ENCODE measurements at regions not wholly inside any gene's neighbourhood (a gene's known extent, or its start where the extent isn't known, plus 50 kb on each side); places are given as distances from the start of the nearest gene placed in this dataset.

DNA sequence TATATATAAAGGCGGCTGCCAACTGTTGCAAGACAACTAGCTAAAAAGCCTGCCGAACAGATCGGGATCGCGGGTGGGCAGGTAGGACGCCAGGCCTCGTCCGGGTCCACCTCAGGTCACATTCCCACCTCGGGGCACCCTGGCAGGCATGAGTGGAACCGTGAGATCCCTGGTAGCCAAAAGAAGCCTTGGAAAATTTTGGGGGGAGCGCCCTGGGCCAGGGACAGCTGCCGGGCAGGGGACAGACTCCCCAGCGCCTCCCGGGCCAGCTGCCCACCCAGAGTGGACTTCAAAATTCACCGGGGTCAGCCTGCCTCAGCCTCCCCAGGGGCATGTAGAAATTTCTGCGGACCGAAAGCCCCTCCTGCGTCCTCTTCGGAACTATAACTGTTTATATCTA is 760.9 kb downstream of the KCNJ18 start:
- DNase-seq: no peak

DNA sequence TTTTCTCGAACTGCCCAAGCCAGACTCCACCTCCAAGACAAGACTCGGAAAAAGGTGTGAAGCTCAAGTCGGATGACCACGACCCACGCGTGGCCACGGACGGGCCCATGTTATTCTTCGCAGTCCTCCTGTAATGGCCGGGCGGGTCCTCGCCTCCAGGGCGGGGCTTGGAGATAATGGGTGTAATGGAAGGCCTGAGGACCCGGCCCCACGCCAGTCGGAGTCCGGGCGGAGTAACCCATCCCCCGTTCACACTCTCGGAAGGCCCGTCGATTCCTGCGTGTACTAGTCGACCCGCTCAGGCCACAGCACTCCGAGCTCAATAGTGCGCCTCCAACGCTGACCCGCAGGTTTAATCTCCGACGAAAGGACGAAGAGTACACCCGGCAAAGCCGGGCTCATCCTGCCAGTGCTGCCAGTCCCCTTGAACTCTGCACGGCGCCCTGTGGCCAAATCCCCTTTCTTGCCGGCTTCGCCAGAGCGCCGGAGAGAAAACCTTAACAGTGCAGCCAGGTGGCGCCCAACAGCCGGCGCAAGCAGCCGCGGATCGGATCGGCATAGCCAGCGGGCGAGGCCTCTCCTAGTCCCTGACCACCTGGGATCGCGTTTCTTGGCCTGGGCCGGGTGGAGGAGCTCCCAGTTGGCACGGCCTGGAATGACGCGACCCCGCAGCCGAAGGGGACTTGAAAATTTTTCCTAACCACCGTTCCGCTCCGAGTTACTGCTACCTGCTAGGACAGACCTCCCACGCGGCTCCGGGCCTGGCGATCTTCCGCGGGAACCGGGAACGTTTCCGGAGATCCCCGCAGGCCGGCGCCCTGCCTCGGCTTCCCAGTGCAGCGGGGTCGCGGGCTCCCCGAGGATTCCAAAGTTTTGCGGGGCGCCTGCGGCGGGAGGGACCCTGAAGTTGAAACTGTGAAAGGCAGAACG is 762.0 kb downstream of the KCNJ18 start:
- DNase-seq: no peak

DNA sequence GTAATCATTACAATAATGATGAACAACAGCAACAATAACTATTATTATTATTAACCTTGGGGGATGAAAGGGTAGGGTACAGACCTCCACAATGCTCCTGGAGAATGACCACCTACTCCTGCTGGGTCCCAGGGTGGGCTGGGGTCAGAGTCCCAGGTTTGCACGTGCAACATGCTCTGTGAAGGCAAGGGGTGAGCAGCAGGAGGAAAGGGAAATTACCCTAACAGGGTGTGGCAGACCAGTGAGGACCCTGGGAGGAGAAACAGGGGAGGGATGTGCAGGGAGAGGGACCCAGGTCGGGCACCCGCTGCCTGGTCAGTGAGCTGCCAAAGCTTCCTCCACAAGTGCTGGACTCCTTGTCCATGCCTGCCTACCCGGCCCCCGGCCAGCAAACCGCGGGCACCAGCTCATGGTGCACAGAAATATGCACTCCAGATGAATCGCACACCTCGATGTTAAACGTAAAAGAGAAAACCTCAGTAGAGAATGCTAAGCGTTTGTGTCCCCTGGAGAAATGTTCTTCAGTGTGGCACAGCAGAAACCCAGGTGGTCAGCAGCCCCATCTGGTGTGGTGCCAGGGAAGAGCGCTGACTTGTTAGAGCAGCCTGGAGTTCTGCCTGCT is 767.1 kb downstream of the KCNJ18 start:
- no peak for DNase-seq

DNA sequence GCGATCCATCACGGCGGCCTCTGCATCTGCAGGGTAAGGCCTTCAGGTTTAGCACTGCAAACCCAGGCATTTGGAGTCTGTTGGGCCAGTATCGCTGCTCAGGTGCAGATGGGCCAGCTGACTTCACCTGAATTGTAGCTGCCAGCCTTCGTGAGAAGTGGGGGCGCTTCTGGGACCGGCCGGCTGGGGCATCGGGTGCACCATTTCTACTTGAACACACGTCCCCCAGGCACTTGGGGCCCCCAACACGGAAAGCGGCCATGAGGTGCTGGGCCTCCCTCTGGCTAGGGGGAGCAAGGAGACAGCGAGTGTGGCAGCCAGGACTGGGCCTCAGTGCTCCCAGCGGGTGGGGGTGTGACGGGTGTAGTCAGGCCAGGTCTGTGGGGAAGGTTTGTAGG is 767.6 kb downstream of the KCNJ18 start:
- no peak for DNase-seq

DNA sequence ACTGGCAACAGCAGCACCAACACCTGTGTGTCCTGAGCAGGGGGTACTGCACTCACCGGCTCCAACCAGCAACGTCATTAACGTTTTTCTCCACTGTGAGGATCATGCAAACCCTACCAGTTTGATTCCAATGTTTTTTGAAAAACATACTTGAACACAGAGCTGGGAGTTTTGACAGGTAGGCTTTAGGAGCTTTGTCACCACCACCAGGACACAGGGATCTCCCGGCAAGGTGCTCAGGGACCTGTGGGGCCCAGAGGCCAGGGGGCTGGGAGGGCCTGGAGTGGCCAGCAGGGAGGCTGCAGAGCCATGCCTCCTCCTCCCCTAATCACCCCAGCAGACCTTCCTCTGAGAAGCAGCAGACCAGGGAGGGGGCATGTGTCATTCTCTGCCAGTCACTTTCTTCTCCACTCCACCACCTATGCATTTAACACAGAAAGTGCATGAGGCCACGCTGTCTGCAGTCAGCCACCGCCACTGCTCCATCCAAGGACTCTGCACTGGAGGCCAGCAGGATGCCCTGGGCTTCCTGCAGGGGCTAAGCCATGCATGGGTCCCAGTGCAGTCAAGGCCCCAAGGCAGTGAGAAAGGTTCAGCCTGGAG is 768.2 kb downstream of the KCNJ18 start:
- DNase-seq: no peak

DNA sequence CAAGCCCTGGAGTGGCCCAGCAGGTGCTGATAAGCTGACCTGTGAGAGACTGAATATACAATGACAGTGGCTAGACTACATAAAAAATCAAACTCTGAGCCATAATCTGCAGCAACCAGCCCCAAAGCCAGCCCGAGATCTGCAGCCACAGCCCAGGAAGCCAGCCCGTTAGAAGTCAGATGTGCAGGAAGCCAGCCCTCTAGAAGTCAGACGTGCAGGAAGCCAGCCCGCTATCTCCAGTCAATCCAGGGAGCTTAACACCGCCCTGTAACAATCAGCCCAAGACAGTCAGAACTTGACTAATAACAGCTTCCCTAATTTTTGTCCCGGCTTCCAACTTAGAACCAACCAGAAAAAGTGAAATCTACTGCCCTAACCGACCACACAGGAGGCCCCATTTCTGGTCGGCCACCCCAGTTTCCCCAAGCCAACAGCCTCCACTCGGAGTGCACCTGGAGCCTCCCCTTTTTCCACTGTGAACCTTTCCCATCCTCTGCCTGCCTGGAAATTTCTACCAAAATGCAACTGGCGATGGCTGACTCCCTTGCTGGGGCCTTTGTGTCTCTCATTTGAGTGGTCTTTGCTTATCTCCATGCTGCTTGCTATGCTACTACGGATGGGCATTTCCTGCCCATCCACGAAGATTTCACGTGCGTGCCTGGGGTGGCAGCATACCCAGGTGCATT is 769.3 kb downstream of the KCNJ18 start:
- DNase-seq: no peak

DNA sequence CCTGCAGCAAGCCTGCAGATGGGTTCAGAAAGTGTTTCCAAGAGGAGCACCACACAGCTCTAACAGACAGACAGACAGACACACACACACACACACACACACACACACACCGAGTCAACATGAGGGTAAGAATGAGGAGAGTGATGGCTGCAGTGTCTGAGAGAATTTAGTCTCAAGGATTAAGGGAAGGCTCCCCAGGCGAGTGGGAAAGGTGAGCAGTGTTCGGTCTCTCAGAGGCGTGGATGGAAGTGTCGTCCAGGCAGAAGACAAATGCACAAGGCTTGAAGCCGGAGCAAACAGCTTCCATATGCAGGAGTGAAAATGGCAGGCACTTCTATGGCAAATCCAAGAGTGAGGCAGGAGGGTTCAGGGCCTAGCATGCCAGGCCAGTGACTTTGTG is 770.1 kb downstream of the KCNJ18 start:
- no peak for DNase-seq

DNA sequence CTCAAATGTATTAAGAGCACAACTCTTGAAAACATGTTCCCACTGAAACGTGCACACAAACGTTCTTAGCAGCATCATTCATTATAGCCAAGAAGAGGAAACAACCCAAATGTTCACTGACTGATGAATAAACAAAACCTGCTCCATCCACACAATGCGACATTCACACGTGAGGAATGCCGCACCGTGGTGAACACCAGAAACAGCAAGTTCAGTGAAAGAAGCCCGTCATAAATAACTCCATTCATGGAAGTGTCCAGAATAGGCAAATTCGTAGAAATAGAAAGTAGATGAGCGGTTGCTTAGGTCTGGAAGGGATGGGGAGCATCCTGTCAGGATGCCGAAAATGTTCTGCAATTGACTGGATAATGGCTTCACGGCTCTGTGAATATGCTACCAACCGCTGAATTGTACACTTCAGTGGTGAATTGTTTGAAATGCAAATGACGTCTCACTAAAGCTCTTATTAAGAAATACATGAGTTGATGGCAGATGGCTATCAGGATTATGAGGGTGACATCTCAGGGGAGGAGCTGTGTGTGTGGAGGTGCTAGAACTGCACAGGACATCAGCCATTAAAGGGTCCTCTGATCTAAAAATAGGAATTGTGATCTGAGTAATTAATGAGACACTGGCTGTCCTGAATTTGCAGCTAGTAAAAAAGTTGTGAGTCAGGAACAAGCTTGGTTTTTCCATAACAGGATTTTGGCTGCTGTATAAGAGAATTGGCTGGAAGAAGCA is 771.0 kb downstream of the KCNJ18 start:
- no peak for DNase-seq

DNA sequence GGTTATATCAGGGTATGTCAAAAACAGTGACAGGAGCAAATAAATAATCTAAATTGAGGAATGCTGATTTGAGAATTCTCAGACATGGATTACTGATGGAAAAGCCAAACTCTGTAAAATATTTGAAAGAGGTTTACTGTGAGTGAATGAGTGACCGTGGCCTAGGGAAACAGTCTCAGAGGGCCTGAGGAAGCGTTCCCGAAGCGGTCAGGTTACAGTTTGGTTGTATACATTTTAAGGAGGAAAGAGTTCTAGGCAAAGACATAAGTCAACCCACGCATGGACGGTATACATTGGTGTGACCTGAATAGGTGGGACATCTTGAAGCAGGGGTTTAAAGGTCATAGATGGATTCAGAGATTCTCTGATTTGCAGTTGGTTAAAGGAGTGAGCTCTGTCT is 771.7 kb downstream of the KCNJ18 start:
- DNase-seq: no peak

DNA sequence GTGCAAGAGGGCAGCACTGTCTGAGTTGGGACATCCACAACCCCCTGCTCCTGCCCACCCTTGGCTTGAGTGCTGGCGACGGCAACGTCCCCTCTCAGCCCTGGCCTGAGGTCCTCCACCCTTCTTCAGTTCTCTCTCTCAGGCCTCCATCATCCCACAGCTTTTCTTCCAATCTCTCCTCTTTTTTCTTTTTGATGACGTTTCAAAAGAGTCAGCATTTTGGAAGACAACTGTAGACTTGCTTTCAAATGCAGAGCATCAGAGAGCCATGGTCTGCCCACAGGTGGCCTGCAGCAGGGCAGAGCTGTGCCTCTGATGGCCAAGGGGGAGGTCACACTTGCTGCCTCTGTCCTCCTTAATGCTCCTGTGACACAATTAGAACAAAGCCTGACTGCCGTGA is 775.4 kb downstream of the KCNJ18 start:
- no peak for DNase-seq

DNA sequence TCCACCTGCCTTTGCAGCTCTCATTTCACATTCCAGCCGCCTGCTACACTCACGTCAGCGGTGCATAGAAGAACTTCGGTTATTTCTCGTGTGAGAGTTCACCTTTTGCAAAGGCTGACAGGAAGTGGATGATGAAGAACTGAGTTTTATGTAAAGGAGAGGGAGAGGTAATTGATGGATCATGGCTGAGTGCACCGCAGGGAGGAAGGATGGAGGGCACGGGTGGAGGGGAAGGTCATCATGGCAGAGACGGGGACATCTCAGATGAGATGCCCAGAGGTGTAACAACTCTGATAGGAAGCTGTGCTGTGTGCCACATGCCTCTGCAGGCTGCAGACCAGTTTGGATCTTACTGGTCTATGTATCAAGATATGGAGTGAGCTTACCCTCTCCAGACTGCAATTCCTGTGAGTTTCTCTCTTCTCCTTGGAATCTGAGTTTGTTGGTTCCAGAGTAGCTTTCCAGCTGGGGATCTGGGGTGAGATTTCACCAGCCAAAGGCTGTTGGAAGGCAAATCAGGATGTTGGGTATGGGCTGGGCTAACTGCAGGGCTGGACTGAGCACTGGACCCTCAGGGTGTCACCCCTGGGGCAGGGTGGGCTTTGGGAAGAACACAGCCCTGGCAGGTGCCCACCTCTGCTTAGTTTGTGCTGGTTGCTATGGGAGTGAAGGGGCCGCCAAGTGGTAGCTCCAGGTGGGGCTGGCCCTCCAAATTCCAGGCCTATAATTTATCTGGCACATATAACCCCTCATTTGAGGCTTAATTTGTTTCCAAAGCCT is 777.0 kb downstream of the KCNJ18 start:
- DNase-seq: no peak

DNA sequence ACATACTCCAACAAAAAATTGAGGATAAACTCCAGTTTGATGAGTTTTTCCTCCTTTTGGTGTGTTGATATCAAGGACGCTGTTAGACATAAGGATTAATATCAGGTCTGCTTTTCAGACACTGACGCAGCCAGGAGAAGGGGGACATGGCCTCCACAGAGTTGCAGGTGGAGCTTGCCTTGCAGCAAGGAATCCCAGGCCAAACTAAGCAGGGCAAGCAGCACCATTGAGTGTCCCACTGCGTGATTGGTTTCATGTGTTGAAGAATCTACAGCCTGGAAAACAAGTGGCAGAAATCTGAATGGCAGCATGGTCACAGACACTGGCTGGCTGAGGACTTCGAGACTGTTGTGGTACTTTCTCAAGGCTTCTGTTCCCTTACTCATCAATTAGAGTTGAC is 777.6 kb downstream of the KCNJ18 start:
- DNase-seq: no peak

DNA sequence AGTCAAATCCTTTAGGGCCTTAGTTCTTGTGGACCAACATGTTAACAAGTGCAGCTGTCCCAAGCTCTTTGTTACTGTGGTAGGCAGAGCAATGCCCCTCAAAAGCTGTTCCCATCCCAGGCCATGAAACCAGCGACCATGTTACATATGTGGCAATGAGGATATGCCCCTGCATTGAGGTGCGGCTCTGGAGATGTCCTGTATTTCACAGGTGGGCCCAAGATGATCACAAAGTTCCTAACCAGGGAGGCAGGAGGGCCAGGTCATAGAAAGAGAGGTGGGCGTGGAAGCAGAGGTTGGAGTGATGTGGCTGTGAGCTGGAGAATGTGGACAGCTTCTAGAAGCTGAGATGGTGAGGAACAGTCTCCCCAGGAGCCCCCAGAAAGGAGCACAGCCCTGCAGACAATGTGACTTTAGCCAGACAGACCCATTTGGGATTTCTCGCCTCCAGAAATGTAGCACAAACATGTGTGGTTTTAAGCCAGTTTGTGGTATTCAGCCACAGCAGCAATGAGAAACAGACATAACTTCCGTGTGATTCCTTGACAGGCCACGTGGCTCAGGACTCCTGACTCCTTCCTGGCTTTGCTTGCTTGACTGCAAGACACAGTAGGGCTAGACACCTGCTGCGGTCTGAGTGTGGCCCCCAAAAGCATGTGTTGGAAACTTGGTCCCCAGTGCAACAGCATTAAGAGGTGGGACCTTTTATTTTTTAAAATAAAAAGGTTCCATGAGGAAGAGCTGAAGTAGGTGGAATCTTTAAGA is 778.3 kb downstream of the KCNJ18 start:
- no peak for DNase-seq

DNA sequence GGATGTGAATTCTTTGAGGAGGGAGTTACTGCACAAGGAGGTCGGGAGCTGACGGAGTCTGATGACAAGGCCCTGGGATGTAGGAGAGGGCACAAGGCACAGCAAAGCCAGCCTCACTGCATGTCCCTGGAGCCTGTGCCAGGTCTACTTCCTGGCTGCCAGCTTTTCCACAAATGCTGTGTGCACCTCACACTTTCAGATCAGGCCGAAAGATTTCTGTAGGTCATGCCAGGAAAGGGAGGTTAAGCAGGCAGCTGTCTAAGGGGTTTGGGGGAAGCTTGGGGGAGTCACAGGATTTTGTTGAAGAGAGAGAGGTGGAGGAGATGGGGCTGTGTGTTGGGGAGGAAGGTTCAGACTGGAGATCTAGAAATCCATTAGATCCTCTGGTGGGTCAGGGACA is 792.5 kb downstream of the KCNJ18 start:
- DNase-seq: no peak

DNA sequence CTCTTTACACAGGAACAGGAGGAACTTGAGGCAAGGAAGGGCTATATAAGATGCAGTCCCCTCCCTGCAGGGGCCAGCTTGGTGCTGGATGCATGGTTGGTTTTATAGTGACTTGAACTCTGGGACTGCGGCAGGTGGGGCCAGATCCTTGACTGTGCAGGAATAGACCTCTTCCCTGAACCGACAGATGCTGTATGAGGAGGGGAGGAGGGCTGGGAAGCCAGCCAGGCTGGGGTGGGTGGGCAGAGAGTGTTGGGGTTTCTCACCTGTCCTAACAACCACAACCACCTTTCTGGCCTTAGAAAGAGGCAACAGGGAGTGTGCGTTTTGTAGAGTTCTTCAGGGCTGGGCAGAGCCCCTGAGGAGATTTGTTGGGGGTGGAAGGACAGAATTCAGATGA is 798.1 kb downstream of the KCNJ18 start:
- DNase-seq: no peak

DNA sequence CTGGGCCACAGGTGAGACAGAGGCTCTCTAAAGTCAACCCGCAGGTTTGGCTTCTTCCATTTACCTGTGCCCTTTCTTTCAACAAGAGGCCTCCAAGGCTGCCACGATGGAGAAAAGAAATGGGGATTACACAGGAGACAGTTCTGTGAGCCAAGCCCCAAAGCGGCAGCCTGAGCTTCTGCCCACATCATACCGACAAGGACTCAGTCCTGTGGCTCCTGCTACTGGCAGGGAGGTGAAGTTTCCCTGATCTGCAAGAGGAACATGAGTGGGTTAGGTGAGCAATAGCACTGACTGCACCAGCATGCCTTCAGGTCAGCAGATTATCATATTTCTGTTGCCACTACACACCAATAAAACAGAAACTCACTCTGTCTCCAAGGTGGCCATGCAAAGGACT is 800.0 kb downstream of the KCNJ18 start:
- no peak for DNase-seq

DNA sequence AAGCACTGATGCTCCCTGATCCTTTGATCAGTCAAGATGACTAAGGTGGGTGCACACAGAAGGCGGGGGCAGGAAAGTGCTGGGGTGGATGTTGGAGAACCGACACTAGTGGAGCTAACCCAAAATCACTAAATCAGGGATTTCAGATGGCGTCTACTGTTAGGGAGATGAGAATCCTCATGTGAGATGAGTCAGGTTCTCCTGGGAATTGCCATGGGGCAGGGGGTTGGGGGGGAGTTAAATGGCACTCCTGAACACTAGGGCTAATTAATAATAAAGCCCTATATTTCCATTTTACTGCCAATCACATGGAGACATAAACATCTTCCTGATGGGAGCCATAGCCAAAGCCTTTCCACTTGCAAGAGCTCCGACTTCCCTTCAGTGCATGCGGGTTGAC is 804.1 kb downstream of the KCNJ18 start:
- DNase-seq: no peak

DNA sequence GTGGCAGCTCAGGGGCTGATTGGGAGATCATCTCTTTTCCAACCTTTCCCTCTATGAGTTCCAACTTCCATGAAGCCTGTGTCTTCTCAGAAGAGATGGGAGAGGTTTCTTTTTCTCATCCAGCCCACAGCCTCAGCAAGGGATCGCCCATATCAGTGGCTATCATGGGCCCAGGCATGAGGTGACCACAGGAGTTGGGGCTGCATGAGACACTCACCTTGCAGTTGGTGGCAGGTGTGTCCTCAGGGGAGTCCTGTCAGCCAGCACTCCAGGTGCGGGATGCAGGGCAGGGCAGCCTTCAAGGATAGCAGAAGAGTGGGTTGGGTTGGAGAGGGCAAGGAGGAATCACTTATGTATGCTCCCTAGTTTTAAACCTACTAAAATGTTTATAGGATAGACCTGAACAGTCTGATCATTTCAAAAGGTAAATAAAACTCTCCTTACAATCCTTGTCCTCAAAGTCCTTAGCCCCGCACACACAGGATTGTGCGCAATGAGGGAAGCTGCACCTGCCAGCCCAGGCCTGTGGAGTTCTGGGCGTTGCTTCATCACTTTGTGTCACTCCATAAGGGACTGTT is 811.1 kb downstream of the KCNJ18 start:
- no peak for DNase-seq

DNA sequence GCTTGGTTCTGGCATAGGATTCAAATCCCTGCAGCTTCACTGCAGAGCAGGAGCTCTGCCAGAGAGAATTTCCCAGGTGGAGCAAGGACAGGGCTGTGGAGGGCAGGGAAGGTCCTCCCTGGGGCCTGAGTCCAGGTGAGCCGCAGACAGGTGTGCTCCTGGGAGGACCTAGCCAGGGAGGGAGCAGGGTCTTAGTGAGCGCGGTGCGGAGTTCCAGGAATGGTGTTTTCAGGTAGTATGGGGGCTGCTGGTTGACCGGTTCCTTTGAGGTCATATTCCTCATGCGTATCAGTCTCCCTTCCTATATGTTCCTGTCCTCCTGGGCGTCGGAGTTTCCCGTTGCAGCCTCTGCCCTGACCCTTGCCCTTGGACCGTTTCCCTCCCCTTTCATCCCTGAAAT is 813.3 kb downstream of the KCNJ18 start:
- no peak for DNase-seq

DNA sequence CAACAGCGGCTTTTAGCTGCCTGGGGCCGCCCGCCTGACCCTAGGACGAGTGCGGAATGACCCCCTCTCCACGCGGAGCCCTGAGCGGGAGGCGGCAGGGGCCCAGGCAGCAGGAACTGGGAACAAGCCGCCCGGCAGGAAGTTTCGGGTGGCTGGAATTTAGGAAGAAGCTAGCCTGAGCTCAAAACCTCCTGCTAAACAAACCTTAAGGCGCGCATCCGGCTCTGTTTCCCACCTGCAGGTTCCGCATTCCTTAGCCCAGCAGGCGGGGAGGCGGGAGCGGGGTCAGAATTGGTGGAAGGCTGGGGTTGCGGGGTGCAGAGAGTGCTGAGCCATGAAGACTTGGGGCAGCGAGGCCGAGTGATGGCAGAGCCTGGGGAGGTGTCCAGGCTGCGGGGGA is 813.9 kb downstream of the KCNJ18 start:
- DNase-seq: no peak

DNA sequence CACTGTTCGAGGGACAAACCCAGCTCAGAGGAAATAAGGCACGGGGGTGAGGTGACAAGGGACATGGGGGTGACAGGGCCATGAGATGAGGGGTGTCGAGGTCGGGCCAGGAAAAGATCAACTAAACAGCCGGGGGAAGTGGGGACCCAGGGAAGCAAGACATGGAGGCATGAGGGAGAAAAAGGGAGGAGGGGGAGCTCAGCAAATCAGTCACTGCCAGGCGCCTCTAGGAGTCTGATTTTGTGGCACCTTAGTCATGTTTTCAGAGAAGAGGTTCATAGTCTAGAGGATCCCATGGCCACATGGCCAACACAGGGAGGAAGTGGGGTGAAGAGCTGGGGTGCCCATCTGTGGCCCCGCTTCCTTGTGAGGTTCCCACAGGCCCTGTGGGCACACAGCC is 814.5 kb downstream of the KCNJ18 start:
- DNase-seq: no peak

Measured in NCI-H1105 (cell line).